Middle frontal gyrus (tissue), 1 donor: ENCODE measurements at regions not wholly inside any gene's neighbourhood (a gene's known extent, or its start where the extent isn't known, plus 50 kb on each side); places are given as distances from the start of the nearest gene placed in this dataset.
A peak's percentile ranks its signal among the peaks of the same experiment; 100 is the strongest.

Experiments
- DNase-seq: peaks from one replicate; pipeline ENCODE4 v3.0.0-alpha.2; 2015; ENCODE audit warnings: low spot score; ENCODE audit errors: extremely low spot score

- DNase-seq: no peak
Observed at GRCh38 chr17:14959106-14959648, 305.9 kb downstream of the PMP22 start.

- DNase-seq: no peak
Observed at GRCh38 chr17:14953405-14953804, 311.7 kb downstream of the PMP22 start.

GRCh38 chr17:14950686-14951085 lies 314.4 kb downstream of the PMP22 start:
- DNase-seq: no peak

GRCh38 chr17:14950216-14950615 lies 314.9 kb downstream of the PMP22 start:
- DNase-seq: no peak

- no peak for DNase-seq
Observed at GRCh38 chr17:14947671-14948070, 317.5 kb downstream of the PMP22 start.

GRCh38 chr17:14946481-14946880 lies 318.6 kb downstream of the PMP22 start:
- DNase-seq: no peak

GRCh38 chr17:14942526-14943190 lies 322.5 kb downstream of the PMP22 start:
- DNase-seq: no peak

GRCh38 chr17:14940938-14941265 lies 324.2 kb downstream of the PMP22 start:
- no peak for DNase-seq

GRCh38 chr17:14940108-14940937 lies 324.8 kb downstream of the PMP22 start:
- DNase-seq: no peak

- DNase-seq: no peak
Observed at GRCh38 chr17:14935845-14936485, 329.2 kb downstream of the PMP22 start.

- no peak for DNase-seq
Observed at GRCh38 chr17:14935139-14935841, 329.8 kb downstream of the PMP22 start.

GRCh38 chr17:14933676-14934075 lies 331.4 kb downstream of the PMP22 start:
- no peak for DNase-seq

GRCh38 chr17:14926526-14927122 lies 338.5 kb downstream of the PMP22 start:
- peak; percentile 53 for DNase-seq

GRCh38 chr17:14926073-14926472 lies 339.1 kb downstream of the PMP22 start:
- no peak for DNase-seq

- no peak for DNase-seq
Observed at GRCh38 chr17:14925498-14925897, 339.6 kb downstream of the PMP22 start.

GRCh38 chr17:14923981-14924380 lies 341.1 kb downstream of the PMP22 start:
- DNase-seq: no peak

- no peak for DNase-seq
Observed at GRCh38 chr17:14922411-14922810, 342.7 kb downstream of the PMP22 start.

GRCh38 chr17:14921936-14922335 lies 343.2 kb downstream of the PMP22 start:
- DNase-seq: no peak

GRCh38 chr17:14919631-14920213 lies 345.4 kb downstream of the PMP22 start:
- DNase-seq: no peak

GRCh38 chr17:14919094-14919493 lies 346.0 kb downstream of the PMP22 start:
- no peak for DNase-seq

GRCh38 chr17:14918540-14918939 lies 346.6 kb downstream of the PMP22 start:
- DNase-seq: no peak
